Thyroid gland (tissue), 4 donors: ENCODE measurements at regions not wholly inside any gene's neighbourhood (a gene's known extent, or its start where the extent isn't known, plus 50 kb on each side); places are given as distances from the start of the nearest gene placed in this dataset.

Experiments
- POLR2A ChIP-seq, 2 donors: fragments of 450-650 bp; IDR thresholded peaks; one replicate each; pipeline ENCODE4 v1.6.1; 2017; ENCODE audit warnings: antibody characterized with exemption in 2 of 2, mild to moderate bottlenecking in 2 of 2, moderate library complexity in 1 of 2
- TF ChIP-seq, protein P1 (sequence below), 6 experiments: fragments of 200-600 bp in 3 of 6; fragments of 450-650 bp in 3 of 6; sonication (generic) in 3 of 6; IDR thresholded peaks; one replicate each; pipeline ENCODE4 v1.5.1; 2016 to 2019; ENCODE audit warnings: antibody characterized with exemption in 6 of 6, mild to moderate bottlenecking in 2 of 6, inconsistent platforms in 1 of 6, moderate library complexity in 1 of 6

DNA sequence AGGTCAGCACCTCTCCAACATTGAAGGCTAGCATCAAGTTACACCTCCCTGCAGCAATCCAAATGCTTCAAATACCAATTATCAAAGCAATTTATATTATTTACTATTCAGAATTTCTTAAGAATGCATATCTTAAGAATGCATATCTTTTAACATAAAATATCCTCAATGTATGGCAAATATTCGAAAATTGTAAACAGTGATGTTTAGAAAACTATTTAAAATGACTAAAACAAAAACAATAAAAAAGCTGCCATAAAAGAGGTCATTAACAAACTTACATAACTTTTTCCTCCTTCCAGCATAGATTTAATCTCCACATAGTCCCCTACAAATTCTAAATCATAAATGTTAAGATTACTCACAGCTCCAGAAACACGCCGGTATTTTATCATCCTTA, 85.1 kb upstream of the SOX6 start:
- TF ChIP-seq, protein P1, sequence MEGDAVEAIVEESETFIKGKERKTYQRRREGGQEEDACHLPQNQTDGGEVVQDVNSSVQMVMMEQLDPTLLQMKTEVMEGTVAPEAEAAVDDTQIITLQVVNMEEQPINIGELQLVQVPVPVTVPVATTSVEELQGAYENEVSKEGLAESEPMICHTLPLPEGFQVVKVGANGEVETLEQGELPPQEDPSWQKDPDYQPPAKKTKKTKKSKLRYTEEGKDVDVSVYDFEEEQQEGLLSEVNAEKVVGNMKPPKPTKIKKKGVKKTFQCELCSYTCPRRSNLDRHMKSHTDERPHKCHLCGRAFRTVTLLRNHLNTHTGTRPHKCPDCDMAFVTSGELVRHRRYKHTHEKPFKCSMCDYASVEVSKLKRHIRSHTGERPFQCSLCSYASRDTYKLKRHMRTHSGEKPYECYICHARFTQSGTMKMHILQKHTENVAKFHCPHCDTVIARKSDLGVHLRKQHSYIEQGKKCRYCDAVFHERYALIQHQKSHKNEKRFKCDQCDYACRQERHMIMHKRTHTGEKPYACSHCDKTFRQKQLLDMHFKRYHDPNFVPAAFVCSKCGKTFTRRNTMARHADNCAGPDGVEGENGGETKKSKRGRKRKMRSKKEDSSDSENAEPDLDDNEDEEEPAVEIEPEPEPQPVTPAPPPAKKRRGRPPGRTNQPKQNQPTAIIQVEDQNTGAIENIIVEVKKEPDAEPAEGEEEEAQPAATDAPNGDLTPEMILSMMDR (IDR thresholded peaks at IDR 0.05), result no peak
- TF ChIP-seq POLR2A (IDR thresholded peaks at IDR 0.05), result no peak
